Posterior vena cava (tissue), 2 donors: ENCODE measurements at regions not wholly inside any gene's neighbourhood (a gene's known extent, or its start where the extent isn't known, plus 50 kb on each side); places are given as distances from the start of the nearest gene placed in this dataset.

Experiments used
- DNase-seq: peaks from one replicate; pipeline ENCODE4 v3.0.0-alpha.2; 2020; ENCODE audit warnings: low spot score
- intact Hi-C, 2 donors: fragments of 100-400 bp; cut with DNase I; formaldehyde crosslinking; loops; one replicate each; pipeline versions ENCODE4 v1.14.1 to v1.14.2; 2022 to 2023
- donor health status: DM: yes; HTN: yes; CAD: no.
- donor health status: DM: yes; HTN: yes; CAD: no.

DNA sequence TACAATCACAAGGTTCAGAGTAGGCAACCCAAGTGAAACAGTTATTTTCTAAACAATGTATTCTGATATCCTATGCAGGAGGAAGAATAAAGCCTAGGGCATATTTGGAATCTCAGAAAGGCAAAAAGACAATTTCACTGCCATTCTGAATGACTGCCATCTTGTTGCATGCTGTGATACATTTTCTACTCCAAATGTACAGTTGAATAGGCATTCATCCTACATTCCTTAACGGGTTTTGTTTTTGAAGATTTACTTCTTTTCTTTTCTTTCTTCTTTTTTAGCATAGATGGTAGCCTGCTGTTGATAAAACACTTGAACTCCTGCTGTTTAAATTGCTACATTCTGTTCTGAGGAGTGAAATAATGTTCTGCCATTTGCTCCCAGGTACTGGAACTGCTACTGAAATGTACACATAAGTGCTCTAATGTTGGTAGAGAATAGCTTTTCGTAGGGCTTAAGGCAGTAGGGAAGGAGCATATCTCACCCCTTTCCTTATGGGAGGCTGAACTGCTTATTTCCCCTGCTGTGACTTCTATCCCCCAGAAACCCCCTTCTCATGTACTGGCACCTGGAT, 506.8 kb downstream of the DNAJB9 start:
- intact Hi-C loops, result no loop called here
- no peak for DNase-seq

DNA sequence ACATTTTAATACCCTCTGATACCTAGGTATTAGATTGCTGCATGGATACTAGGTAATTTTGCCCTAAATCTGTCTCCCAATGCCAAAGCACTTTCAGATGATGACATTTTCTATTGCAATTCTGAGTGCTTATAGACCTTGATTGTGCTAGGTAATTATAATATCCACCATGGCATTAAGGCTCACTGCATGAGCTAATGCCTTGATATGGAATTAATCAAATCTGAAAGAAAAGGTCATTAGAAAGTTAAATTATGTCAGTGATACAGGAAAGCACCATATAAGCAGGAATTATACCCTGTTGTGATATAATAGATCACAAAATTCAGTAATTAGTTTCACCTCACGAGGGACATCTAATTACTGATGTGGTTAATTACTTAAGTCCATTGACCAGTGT, 521.4 kb downstream of the DNAJB9 start:
- intact Hi-C loops, result no loop called here
- DNase-seq, result no peak

DNA sequence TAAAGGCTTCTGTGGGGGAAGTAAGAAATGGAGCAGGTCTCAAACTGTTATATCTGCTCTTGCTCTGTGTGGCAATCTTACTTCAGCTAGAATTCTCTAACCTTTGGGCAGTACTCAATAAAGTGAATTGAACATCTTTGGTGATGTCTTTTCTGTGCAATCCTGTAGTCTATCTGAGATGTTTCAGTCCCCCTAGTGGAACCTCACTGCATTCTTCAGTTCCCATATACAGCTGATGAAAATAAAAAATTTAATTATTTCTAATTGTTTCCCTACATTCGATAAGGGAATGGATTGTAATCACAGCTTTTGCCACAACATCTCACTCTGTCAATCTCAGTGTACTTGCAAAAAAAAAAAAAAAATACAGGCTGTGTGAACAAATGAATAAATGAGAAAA, 522.6 kb downstream of the DNAJB9 start:
- intact Hi-C loops, result no loop called here
- no peak for DNase-seq

DNA sequence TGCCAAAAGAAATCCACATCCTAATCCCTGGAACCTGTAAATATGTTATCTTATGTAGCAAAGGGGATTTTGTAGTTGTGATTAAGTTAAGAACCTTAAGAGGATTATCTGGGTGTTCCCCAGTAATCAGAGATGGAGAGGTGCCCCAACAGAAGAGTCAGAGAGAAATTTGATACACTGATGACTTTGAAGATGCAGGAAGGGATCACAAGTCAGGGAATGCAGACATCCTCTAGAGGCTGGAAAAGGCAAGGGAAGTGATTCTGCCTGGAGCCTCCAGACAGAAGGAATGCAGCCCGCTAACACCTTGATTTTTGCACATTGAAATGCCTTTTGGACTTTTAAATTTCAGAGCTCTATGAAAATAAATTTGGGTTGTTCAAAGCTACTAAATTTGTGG, 531.7 kb downstream of the DNAJB9 start:
- intact Hi-C loops, result no loop called here
- DNase-seq, result no peak

DNA sequence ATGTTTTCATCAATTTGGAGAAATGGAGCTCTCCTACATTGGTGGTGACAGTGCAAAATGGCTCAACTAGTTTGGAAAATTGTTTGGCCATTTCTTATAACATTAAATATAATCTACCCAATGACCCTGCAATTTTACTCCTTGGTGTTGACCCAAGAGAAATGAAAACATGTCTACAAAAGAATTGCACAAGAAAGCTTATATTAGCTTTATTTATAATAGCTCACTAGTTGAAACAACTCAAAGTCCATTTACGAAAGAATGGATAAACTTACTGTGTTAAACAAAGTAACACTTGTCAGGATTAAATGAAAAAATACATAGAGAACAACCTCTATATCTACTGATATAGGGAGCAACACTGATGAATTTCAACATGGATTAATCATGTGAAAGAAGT, 539.9 kb downstream of the DNAJB9 start:
- DNase-seq, result no peak
- intact Hi-C loops, result no loop called here

DNA sequence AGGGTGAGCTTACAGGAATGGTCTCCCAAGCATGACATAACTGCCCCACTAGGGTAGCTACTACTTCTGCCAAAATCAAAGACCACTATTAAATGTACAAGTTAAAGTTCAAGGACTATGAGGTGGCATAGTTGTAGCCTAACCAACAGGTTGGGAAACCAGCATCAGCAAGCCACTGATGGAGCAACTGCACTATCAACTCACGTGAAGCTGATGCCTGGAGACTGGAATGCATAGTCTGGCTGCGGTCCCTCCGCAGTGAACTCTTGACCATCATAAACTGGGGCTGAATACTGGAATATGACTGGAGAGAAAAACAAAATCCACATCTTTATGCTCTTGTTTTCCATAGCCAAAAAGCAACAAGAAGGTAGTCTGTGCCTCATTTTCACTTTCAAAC, 541.4 kb downstream of the DNAJB9 start:
- no peak for DNase-seq
- intact Hi-C loops, result no loop called here

DNA sequence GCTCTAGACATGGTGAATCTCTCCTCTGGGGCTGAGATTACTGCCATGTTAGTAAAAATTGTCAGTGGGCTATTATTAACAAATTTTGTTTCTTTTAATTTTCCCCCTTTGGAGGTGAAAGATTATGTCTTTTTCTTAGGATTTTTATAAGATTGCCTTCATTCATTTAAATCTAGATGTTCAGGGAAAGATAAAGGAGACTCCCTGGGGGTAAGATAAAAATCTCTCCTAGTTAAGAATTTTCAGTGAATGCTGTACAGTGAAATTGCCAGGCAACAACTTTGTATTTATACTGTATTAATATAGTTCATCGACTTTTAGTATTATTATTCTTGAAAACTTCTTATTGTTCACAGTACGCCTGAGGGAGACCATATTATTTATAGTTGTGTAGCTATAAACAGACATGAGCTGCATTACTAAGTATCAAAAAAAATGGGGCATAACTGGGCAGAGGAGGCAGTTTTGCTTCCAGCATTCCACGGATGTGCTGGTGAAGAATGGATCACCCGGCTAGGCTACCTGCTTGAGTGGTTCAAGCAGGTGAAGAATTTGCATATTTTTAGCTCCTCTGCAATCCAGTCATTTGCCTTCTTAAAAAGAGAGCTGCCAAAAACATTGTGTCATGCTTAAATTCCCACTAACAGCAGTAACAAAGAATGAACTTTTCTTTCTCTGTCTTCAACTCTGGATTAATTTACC, 552.1 kb downstream of the DNAJB9 start:
- intact Hi-C loops, result no loop called here
- DNase-seq, result no peak

DNA sequence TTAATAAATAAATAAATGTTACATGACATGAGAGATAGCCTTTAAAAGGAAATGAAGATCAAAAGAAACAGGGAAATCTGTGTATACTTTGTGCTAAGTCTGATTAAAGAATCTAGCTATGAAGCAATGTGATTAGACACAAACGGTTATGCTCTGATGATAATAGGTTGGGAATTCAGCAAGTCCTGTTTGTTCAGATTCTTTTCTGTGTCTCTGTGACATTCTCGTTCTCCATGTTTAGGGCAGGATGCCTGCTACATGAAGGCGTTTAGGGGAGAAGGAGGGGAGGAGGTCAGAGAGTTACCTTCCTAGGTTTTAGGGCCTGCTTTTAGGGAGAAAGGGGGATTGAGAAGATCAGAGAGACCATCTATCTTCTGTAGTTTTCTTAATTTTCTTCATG, 555.3 kb downstream of the DNAJB9 start:
- intact Hi-C loops, result loop anchor here in 1 of 2 donors (5.0 kb wide), 1 partner anchor 907 kb away; no protein-coding TSS in a partner anchor
- DNase-seq, result no peak

DNA sequence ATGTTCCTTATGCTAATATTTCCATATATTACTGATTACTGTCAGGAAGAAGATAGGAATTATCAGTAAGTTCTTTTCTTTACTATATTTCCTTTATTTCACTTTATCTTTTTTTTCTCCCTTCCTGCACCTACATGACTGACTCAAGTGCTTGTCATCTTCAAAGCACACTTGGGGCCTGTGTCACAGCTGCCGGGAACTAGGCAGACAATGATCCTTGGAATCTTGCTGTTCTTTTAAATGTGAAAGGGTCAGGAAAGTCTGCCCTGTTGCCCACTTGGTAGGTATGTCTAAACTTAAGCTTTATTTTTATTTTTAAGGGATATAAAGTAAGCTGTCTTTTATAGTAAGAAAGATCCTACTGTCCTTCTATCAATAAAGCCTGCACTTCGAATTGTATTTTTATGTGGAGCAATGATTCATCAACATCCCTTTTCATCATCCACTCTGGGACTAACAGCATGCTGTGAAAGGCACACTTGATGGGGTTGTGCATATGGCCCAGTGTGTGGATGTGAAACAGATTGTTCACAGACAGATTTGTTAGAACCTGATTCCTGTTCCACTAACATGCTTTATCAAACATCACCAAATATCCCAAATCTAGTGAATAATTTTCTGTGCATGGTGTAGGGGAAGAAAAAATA, 556.9 kb downstream of the DNAJB9 start:
- intact Hi-C loops, result loop anchor here in 1 of 2 donors (5.0 kb wide), 1 partner anchor 906 kb away; no protein-coding TSS in a partner anchor
- DNase-seq, result no peak

DNA sequence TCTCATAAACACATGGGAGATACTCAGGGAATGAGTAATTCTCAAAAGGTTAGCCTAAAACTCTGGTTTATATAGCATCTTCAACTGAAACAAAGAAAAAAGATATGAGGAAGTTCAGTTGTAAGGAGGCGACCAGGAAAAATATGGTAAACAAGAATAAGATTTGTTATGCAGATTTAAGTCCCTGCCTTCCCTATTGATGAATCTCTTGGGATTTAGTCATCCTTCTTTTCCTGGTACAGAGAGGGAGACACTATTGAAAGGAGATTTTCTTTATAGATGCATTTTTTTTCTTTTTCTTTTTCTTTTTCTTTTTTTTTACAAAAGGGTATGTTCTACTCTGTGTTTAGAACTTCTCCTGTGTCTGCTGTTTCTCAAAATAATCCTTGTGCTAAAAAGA, 557.5 kb downstream of the DNAJB9 start:
- intact Hi-C loops, result loop anchor here in 1 of 2 donors (5.0 kb wide), 1 partner anchor 905 kb away; no protein-coding TSS in a partner anchor
- DNase-seq, result no peak

DNA sequence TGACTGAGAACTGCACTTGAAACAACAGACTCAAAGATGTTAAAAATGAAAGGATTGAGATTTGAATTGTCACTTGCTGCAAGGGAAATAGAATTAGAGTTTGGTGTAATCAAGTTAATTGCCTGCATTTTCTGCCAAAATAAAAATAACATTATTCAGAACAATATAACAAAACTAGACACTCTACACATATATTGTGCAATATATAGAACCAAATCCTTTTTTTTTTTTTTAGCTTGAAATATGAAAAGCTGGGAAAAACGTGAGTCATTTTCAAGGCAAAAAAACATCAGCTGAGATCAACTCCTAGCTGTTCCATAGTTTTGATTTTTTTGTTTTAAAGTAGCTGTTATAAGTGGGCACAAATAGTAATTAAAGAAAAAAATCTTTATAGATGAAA, 561.5 kb downstream of the DNAJB9 start:
- intact Hi-C loops, result no loop called here
- no peak for DNase-seq

DNA sequence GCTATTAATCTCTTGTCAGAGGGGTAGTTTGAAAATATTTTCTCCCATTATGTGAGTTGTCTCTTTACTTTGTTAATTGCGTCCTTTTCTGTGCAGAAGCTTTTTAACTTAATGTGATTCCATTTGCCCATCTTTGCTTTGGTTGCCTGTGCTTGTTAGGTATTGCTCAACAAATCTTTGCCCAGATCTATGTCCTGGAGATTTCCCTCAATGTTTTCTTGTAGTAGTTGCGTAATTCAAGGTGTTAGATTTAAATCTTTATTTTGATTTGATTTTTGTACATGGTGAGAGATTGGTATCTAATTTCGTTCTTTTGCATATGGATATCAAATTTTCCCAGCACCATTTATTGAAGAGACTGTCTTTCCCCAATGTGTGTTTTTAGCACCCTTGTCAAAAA, 567.2 kb downstream of the DNAJB9 start:
- DNase-seq, result no peak
- intact Hi-C loops, result no loop called here

DNA sequence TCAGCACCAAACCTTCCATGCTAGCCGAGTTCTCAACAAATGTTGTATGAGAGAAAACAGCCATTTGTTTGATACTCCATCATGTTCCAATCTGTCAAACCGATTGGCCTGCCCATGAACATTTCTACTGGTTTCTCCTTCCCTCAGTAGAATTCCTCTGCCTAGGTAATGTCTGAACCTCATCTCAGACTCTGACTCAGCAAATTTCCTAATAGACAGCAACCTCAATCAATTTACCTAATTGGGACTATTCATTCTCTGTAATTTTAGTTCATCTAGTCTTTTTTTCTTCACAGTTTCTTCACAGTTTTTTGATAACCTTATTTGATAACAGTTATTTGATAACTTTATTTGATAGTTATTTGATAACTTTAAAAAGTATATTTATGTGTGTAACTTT, 585.1 kb downstream of the DNAJB9 start:
- intact Hi-C loops, result no loop called here
- DNase-seq, result no peak

DNA sequence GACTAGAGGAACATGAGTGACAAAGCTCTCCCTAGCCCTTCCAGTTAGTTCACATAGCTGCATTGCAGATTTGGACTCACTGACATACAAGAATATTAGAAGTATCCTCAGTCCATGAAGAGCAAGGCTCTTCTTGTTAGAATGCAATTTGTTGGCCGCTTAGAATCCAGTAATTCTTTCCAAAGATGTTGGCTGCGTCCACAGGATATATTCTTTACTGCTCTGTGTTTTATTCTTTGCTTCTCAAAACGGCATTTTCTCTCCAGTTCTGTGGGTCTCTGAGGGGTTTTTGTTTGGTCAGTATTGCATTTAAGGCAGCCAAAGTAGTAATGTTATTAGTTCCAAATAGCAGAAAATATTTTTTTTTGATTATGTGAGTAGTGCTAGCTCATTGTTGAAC, 588.6 kb downstream of the DNAJB9 start:
- DNase-seq, result no peak
- intact Hi-C loops, result no loop called here

DNA sequence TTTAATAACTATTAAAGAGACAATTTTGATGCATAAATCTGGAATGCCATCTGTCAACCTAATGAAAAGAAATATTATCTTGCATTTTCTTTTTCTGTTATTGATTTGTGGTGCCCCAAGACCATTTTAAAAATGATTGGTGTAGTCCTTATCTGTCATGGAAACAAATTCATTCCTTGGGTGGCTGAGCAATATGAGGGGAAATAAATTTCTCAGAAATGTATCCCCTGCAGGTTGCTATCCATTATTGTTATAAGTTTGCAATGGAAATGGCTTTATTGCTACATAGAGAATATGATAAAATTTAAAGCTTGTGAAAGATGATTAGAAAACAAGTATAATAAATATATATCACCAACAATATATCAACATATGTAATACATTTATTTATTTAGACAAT, 607.0 kb downstream of the DNAJB9 start:
- no peak for DNase-seq
- intact Hi-C loops, result no loop called here

DNA sequence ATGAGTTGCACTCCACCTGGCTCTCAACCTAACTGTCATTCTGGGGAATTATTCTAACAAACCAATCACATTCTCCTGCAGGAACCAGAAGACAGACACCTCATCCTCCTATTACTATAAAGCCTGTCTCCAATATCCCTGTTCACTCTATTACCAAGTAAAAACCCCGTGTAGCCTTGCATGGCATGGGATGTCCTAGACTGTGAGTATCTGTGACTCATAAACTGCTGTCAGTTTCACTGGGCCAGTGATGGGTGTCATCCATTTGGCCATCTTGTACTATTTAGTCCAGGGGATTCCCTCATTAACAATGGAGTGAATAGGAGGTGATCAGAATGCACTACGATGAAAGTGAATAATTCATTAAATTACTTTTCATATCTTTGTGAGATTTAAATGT, 608.7 kb downstream of the DNAJB9 start:
- intact Hi-C loops, result no loop called here
- no peak for DNase-seq

DNA sequence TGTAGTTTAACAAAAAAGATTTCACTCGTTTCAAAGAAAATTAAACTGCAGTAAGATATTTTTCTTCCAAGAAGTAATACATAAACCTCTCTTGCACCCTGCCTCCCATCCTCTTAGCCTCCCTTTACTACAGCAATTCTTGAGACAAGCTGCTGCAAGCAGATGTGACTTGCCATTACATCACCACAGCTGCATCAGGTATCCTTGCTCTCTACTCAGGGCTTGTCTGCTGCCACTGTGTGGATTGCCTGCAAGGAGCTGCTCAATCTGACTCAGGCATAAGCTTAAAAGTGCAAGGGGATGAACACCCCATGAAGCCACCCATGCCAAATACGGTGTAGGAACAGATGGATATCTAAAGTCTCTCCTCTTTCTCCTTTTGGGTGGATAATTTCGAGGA, 609.9 kb downstream of the DNAJB9 start:
- DNase-seq, result no peak
- intact Hi-C loops, result no loop called here

DNA sequence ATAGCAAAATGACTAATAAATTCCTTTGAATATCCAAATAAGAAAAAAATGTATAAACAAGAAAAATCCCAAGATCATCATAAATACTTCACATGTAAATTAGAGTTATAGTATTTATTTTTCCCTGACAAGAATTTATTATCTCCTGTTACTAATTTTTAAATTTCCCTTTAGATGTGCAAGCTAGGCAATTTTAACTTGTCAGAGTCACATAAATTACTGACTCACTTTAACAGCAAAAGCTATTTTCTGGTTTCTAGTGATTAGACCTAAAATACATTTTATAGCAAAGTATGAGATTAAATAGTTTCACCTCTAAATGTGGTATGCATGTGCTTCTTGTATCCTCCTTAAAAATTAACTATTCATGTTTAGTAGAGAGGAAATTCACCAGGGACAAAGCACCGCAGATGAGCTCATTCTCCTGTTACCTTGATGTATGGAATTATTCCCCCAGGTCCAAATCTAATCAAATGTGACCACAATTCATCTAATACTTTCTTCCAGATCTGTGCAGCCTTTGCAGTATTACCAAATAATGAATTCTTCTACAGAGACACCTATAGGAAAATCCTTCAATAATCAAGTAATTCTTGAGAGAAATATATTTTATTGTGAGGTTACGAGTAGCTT, 621.2 kb downstream of the DNAJB9 start:
- DNase-seq, result no peak
- intact Hi-C loops, result no loop called here

DNA sequence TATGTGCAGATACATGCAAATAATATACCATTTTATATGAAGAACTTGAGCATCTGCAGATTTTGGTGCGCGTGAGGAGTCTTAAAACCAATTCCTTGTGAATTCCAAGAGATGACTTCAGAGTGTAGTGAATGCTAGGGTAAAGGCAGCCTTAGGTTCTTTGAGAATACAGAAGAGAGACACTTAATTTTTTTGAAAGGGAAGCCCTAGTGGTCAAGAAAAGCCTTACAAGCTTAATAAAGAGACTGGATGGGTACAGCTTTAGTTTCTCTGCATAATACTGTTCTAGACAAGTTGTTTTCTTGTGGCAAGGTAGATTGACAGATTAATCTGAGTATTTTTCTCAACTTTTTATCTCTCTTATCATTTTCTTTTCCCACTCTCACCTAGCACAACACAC, 636.5 kb downstream of the DNAJB9 start:
- intact Hi-C loops, result no loop called here
- no peak for DNase-seq

DNA sequence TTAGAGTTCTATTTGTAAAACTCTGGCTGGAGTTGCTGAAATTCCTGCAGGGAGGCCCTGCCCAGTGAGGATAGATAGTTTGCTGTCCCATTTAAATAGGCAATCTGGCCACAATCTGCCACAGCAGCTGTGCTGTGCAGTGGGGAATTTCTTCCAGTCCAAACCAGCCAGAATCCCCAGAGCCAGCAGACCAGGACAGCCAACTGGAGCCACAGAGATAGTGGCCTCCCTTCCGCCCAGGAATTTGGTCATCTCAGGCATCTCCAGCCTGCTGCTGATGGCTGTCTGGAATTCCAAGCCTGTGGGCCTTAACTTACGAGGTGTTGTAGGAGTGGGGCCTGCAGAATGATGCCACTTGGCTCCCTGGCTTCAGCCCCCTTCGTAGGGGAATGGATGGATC, 643.4 kb downstream of the DNAJB9 start:
- intact Hi-C loops, result no loop called here
- no peak for DNase-seq
